Left colon (tissue), 2 donors: ENCODE measurements at regions not wholly inside any gene's neighbourhood (a gene's known extent, or its start where the extent isn't known, plus 50 kb on each side); places are given as distances from the start of the nearest gene placed in this dataset.
"Not testable (repeated sequence)": the region's sequence is repeated elsewhere in the genome, so short reads cannot be mapped to it uniquely, and the experiment has no call there.

Source experiments
- ATAC-seq: fragments of 200-7000 bp; cut with Tn5 transposase; one replicate; pipeline ENCODE4 v1.9.1; 2020; ENCODE audit warnings: mild to moderate bottlenecking, moderate library complexity
- DNase-seq, 2 donors: peaks; one replicate each; pipeline ENCODE4 v3.0.0-alpha.2; 2020
- intact Hi-C, 2 donors: fragments of 100-400 bp; cut with DNase I in 1 of 2; cut with micrococcal nuclease in 1 of 2; formaldehyde crosslinking; loops; one replicate each; pipeline versions ENCODE4 v1.11.2 to v1.14.0; 2022; cut with DNase I, micrococcal nuclease
- donor health status: DM: no; HTN: no; CAD: no.
- donor health status: DM: yes; HTN: yes; CAD: no.

GRCh38 chr7:149930374-149931068 lies 56.8 kb downstream of the ATP6V0E2 start:
- DNase-seq, intact Hi-C loops, ATAC-seq: not testable (repeated sequence)

- ATAC-seq, DNase-seq, intact Hi-C loops: not testable (repeated sequence)
These were observed 60.0 kb downstream of the ATP6V0E2 start for GRCh38 chr7:149933776-149934175.

- ATAC-seq, intact Hi-C loops, DNase-seq: not testable (repeated sequence)
These were observed 73.6 kb downstream of the ATP6V0E2 start for GRCh38 chr7:149947346-149947745.

- DNase-seq, intact Hi-C loops, ATAC-seq: not testable (repeated sequence)
These were observed 74.7 kb downstream of the ATP6V0E2 start for GRCh38 chr7:149948444-149948843.

GRCh38 chr7:149949863-149950577 lies 76.3 kb downstream of the ATP6V0E2 start:
- ATAC-seq, intact Hi-C loops, DNase-seq: not testable (repeated sequence)

GRCh38 chr7:149950578-149950924 lies 76.8 kb downstream of the ATP6V0E2 start:
- not testable (repeated sequence) for DNase-seq

GRCh38 chr7:149951579-149951978 lies 77.8 kb downstream of the ATP6V0E2 start:
- DNase-seq, intact Hi-C loops, ATAC-seq: not testable (repeated sequence)

More at GRCh38 chr7:149950578-149950924, 76.8 kb downstream of the ATP6V0E2 start:
- intact Hi-C loops, ATAC-seq: not testable (repeated sequence)

GRCh38 chr7:149958880-149959279 lies 85.1 kb downstream of the ATP6V0E2 start:
- DNase-seq, ATAC-seq, intact Hi-C loops: not testable (repeated sequence)

GRCh38 chr7:149960863-149961262 lies 87.1 kb downstream of the ATP6V0E2 start:
- intact Hi-C loops, ATAC-seq, DNase-seq: not testable (repeated sequence)

- intact Hi-C loops, ATAC-seq, DNase-seq: not testable (repeated sequence)
These were observed 88.1 kb downstream of the ATP6V0E2 start for GRCh38 chr7:149961878-149962277.

- ATAC-seq, intact Hi-C loops: not testable (repeated sequence)
These were observed 89.0 kb downstream of the ATP6V0E2 start for GRCh38 chr7:149962685-149963319.

GRCh38 chr7:149963985-149964384 lies 90.2 kb downstream of the ATP6V0E2 start:
- intact Hi-C loops, result not testable (repeated sequence)

More at GRCh38 chr7:149962685-149963319, 89.0 kb downstream of the ATP6V0E2 start:
- DNase-seq, result not testable (repeated sequence)

GRCh38 chr7:149966444-149966843 lies 92.7 kb downstream of the ATP6V0E2 start:
- DNase-seq, ATAC-seq, intact Hi-C loops: not testable (repeated sequence)

More at GRCh38 chr7:149963985-149964384, 90.2 kb downstream of the ATP6V0E2 start:
- DNase-seq, result not testable (repeated sequence)
- peak; percentile 60 for ATAC-seq

GRCh38 chr7:149972977-149973376 lies 99.2 kb downstream of the ATP6V0E2 start:
- ATAC-seq (peak; percentile 98), DNase-seq (peak; percentile 15 to 24)
- intact Hi-C loops, result not testable (repeated sequence)

- intact Hi-C loops, DNase-seq: not testable (repeated sequence)
- ATAC-seq, result peak; percentile 53
These were observed 99.9 kb downstream of the ATP6V0E2 start for GRCh38 chr7:149973681-149974080.

GRCh38 chr7:149975608-149976007 lies 101.8 kb downstream of the ATP6V0E2 start:
- ATAC-seq, DNase-seq, intact Hi-C loops: not testable (repeated sequence)

- ATAC-seq, result peak; percentile 38
- intact Hi-C loops, DNase-seq: not testable (repeated sequence)
These were observed 104.8 kb downstream of the ATP6V0E2 start for GRCh38 chr7:149978537-149978936.

- intact Hi-C loops, ATAC-seq, DNase-seq: not testable (repeated sequence)
These were observed 105.2 kb downstream of the ATP6V0E2 start for GRCh38 chr7:149978944-149979343.

- DNase-seq, intact Hi-C loops, ATAC-seq: not testable (repeated sequence)
These were observed 108.9 kb downstream of the ATP6V0E2 start for GRCh38 chr7:149982537-149983112.
